ENCODE measurements at regions not wholly inside any gene's neighbourhood (a gene's known extent, or its start where the extent isn't known, plus 50 kb on each side); places are given as distances from the start of the nearest gene placed in this dataset.

- no peak for TF ChIP-seq POLR2A (IDR thresholded peaks at IDR 0.05)
- TF ChIP-seq CTCF (IDR thresholded peaks at IDR 0.05): no peak
These were observed 182.2 kb downstream of the RPLP1 start for GRCh38 chr15:69634860-69635259.
